WTC11 (cell line): ENCODE measurements at regions not wholly inside any gene's neighbourhood (a gene's known extent, or its start where the extent isn't known, plus 50 kb on each side); places are given as distances from the start of the nearest gene placed in this dataset.

Source experiments
- CTCF ChIP-seq: fragments of 200-600 bp; IDR thresholded peaks from 2 replicates; pipeline ENCODE4 v1.8.0; 2022; ENCODE audit warnings: antibody characterized with exemption
- SOX15 ChIP-seq: fragments of 250-450 bp; sonication (Bioruptor Pico); IDR thresholded peaks from 2 replicates; pipeline ENCODE4 v1.9.0; 2021; ENCODE audit warnings: mild to moderate bottlenecking

DNA sequence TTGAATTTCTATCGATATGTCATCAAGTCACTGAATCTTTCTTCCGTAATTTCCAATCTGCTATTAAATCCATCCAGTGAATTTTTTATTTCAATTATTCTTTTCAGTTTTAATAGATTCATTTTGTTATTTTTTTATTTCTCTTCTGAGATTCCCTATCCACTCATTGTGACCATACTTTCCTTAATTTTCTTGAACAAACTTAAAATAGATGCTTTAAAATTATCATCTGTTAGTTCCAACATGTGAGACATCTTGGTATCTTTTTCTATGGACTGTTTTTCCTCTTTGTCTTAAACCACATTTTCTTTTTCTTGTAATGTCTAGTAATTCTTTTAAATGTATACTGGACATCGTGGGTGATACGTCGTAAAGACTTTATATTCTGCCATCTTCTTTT is 236.6 kb upstream of the TLE3 start:
- TF ChIP-seq SOX15 (no peak), CTCF (no peak)
